ENCODE measurements at regions not wholly inside any gene's neighbourhood (a gene's known extent, or its start where the extent isn't known, plus 50 kb on each side); places are given as distances from the start of the nearest gene placed in this dataset.

DNA sequence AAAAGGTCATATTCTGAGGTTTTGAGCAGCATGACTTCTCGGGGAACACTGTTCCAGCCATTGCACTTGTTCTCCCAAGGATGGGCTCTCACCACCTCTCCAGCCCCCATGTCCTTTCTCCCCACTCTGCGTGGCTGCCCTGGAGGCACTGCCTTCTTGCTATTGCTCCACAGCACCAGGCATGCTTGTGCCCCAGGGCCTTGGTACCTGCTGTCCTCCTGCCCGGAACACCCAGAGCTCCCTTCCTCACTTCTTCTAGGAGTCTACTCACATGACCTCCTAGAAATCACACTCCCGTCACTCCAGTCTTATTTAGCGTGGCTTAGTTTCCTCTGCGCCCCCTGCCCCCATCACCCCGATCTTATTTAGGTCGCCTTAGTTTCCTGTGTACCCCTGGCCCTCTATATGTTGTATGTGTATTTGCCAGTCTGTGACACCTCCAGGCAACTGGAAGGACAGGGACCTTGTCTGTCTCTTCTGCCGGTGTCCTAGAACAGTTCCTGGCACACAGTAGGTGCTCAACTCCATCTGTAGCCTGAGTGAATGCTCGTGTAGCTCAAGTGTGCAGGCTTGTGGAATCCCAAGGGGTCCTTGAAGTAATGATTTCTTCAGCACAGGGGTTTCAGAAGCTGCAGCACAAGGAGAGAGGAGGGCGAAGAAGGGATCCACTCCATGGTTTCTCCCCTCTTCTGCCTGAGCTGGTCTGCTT, 208.6 kb upstream of the CIBAR2 start:
- TF ChIP-seq, protein P1, sequence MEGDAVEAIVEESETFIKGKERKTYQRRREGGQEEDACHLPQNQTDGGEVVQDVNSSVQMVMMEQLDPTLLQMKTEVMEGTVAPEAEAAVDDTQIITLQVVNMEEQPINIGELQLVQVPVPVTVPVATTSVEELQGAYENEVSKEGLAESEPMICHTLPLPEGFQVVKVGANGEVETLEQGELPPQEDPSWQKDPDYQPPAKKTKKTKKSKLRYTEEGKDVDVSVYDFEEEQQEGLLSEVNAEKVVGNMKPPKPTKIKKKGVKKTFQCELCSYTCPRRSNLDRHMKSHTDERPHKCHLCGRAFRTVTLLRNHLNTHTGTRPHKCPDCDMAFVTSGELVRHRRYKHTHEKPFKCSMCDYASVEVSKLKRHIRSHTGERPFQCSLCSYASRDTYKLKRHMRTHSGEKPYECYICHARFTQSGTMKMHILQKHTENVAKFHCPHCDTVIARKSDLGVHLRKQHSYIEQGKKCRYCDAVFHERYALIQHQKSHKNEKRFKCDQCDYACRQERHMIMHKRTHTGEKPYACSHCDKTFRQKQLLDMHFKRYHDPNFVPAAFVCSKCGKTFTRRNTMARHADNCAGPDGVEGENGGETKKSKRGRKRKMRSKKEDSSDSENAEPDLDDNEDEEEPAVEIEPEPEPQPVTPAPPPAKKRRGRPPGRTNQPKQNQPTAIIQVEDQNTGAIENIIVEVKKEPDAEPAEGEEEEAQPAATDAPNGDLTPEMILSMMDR (IDR thresholded peaks at IDR 0.05), result no peak
- no peak for TF ChIP-seq POLR2A (IDR thresholded peaks at IDR 0.05)

All from heart left ventricle (tissue), 13 donors.